ENCODE measurements at regions not wholly inside any gene's neighbourhood (a gene's known extent, or its start where the extent isn't known, plus 50 kb on each side); places are given as distances from the start of the nearest gene placed in this dataset.

- DNase-seq, result no peak
- H3K4me3 ChIP-seq (ENCODE audit: low read depth, low read length), result no peak overlapping the region
- H3K27ac ChIP-seq, result no peak overlapping the region
- TF ChIP-seq CTCF (IDR thresholded peaks at IDR 0.05; ENCODE audit: low read depth, low read length, missing control alignments), result no peak
- H3K27me3 ChIP-seq (replicated peaks), result no peaks in the 10 kb centered on the region
- in situ Hi-C loops (cut with HindIII; ENCODE audit: low pct_ligation_motif_present, low sequenced_read_pairs), result no loop called here
- no peaks in the 10 kb centered on the region for H3K36me3 ChIP-seq (replicated peaks)
These were observed 594.0 kb upstream of the CCDC54 start for GRCh38 chr3:106783231-106783630.

- Histone ChIP-seq H3K27ac (no peak overlapping the region), H3K27me3 (replicated peaks) (no peaks in the 10 kb centered on the region), H3K36me3 (replicated peaks) (no peaks in the 10 kb centered on the region), H3K4me3 (ENCODE audit: low read depth, low read length) (no peak overlapping the region)
- TF ChIP-seq CTCF (IDR thresholded peaks at IDR 0.05; ENCODE audit: low read depth, low read length, missing control alignments), result no peak
- DNase-seq, result no peak
- in situ Hi-C loops (cut with HindIII; ENCODE audit: low pct_ligation_motif_present, low sequenced_read_pairs), result no loop called here
These were observed 588.0 kb upstream of the CCDC54 start for GRCh38 chr3:106789276-106789675.

- in situ Hi-C loops (cut with HindIII; ENCODE audit: low pct_ligation_motif_present, low sequenced_read_pairs), result no loop called here
- H3K4me3 ChIP-seq (ENCODE audit: low read depth, low read length), result no peak overlapping the region
- H3K27me3 ChIP-seq (replicated peaks), result no peaks in the 10 kb centered on the region
- no peak for DNase-seq
- TF ChIP-seq CTCF (IDR thresholded peaks at IDR 0.05; ENCODE audit: low read depth, low read length, missing control alignments), result no peak
- H3K27ac ChIP-seq, result no peak overlapping the region
- no peaks in the 10 kb centered on the region for H3K36me3 ChIP-seq (replicated peaks)
These were observed 584.5 kb upstream of the CCDC54 start for GRCh38 chr3:106792716-106793115.

- Histone ChIP-seq H3K36me3 (replicated peaks) (no peaks in the 10 kb centered on the region), H3K27me3 (replicated peaks) (no peaks in the 10 kb centered on the region), H3K27ac (no peak overlapping the region), H3K4me3 (ENCODE audit: low read depth, low read length) (no peak overlapping the region)
- no peak for TF ChIP-seq CTCF (IDR thresholded peaks at IDR 0.05; ENCODE audit: low read depth, low read length, missing control alignments)
- in situ Hi-C loops (cut with HindIII; ENCODE audit: low pct_ligation_motif_present, low sequenced_read_pairs), result no loop called here
- no peak for DNase-seq
These were observed 582.8 kb upstream of the CCDC54 start for GRCh38 chr3:106794442-106794841.

GRCh38 chr3:106795553-106795952 is 581.7 kb upstream of the CCDC54 start:
- no peaks in the 10 kb centered on the region for H3K36me3 ChIP-seq (replicated peaks)
- no peaks in the 10 kb centered on the region for H3K27me3 ChIP-seq (replicated peaks)
- in situ Hi-C loops (cut with HindIII; ENCODE audit: low pct_ligation_motif_present, low sequenced_read_pairs), result no loop called here
- no peak for TF ChIP-seq CTCF (IDR thresholded peaks at IDR 0.05; ENCODE audit: low read depth, low read length, missing control alignments)
- H3K4me3 ChIP-seq (ENCODE audit: low read depth, low read length), result no peak overlapping the region
- DNase-seq, result no peak
- H3K27ac ChIP-seq, result no peak overlapping the region

- H3K4me3 ChIP-seq (ENCODE audit: low read depth, low read length), result no peak overlapping the region
- in situ Hi-C loops (cut with HindIII; ENCODE audit: low pct_ligation_motif_present, low sequenced_read_pairs), result no loop called here
- no peaks in the 10 kb centered on the region for H3K27me3 ChIP-seq (replicated peaks)
- no peaks in the 10 kb centered on the region for H3K36me3 ChIP-seq (replicated peaks)
- no peak for TF ChIP-seq CTCF (IDR thresholded peaks at IDR 0.05; ENCODE audit: low read depth, low read length, missing control alignments)
- no peak overlapping the region for H3K27ac ChIP-seq
- DNase-seq, result no peak
These were observed 579.8 kb upstream of the CCDC54 start for GRCh38 chr3:106797461-106797860.

Data from brain microvascular endothelial cell (primary cell).